Right kidney (tissue), 1 donor: ENCODE measurements at regions not wholly inside any gene's neighbourhood (a gene's known extent, or its start where the extent isn't known, plus 50 kb on each side); places are given as distances from the start of the nearest gene placed in this dataset.
"Not testable (repeated sequence)": the region's sequence is repeated elsewhere in the genome, so short reads cannot be mapped to it uniquely, and the experiment has no call there.

Experiments used
- DNase-seq: peaks from one replicate; pipeline ENCODE4 v3.0.0-alpha.2; 2016

DNA sequence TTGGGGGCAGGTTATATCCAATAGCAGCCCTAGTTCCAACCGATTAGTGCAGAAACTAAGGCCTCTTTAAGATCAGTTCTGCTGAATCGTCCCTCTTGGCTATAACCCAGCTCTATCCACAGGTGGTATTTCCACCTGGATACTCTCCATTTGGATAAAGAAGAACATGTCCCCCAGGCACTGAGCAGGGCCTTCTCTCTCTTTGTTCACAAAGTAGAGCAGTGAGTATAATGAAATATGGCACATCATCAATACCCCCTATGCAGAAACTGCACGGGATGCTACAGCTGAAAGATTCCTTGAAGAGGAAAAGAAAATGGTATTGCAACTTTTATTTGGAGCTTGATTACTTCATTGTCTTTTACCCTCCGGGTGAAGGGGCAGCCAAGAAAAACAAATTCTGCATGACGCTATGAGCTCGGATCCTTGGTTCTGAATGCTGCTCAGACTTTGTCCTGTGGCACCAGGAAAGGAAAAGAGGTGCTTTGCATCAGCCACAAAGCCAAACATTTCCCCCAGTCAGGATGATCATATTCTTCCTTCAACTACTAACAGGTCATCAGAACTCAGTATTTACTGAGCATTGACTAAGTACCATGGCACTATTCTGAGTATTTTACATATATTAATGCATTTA, 399.7 kb downstream of the NPIPA8 start:
- no peak for DNase-seq

- no peak for DNase-seq
Measured at GRCh38 chr16:17930280-17930679, 406.3 kb downstream of the NPIPA8 start.

GRCh38 chr16:17926866-17927399, 409.6 kb downstream of the NPIPA8 start:
- no peak for DNase-seq

GRCh38 chr16:17926461-17926860, 410.1 kb downstream of the NPIPA8 start:
- no peak for DNase-seq

DNA sequence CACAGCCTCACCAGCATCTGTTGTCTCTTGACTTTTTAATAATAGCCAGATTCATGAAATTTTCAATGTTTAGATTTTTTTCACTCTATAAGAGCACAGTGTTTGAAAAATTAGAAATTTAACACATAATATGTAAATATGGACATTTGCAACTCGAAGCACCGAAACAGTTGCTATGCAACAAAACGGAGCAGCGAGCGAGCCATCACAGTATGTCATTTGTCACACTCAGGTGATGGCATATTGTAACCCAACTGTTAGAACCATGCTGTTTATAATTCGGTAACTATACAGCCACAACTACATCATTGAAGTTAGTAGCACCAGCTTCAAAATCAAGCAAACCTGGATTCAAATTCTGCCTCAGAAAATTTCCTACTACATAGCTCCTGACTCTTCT, 410.8 kb downstream of the NPIPA8 start:
- no peak for DNase-seq

DNA sequence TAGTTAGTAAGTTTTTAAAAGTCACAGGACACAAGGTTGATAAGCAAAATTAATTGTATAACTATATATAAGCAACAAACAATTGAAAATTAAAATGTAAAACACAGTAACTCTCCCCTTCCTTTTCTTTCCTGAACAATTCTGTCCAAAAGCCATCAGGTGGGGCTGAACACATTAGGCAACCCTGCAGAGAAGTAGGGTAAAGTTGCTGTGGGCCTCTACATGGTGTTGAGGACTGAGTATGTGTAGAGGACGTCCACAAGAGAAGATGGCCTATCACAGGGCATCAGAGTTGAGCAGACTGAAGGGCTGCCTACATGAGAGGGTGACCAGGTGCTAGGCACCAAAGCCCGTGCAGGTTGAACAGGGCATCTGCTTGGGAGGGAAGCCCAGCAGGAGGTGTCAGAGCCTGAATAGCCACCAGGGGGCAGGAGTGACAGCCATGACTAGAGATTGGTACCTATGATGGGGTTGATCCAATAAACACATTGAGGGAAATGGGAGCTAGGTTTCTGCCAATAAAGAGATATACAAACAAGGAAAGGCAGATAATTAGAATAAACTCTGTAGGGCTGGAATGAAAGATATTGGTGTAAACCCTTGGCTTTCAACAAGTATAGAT, 415.1 kb downstream of the NPIPA8 start:
- DNase-seq: no peak

GRCh38 chr16:17917316-17918019, 419.1 kb downstream of the NPIPA8 start:
- no peak for DNase-seq

DNA sequence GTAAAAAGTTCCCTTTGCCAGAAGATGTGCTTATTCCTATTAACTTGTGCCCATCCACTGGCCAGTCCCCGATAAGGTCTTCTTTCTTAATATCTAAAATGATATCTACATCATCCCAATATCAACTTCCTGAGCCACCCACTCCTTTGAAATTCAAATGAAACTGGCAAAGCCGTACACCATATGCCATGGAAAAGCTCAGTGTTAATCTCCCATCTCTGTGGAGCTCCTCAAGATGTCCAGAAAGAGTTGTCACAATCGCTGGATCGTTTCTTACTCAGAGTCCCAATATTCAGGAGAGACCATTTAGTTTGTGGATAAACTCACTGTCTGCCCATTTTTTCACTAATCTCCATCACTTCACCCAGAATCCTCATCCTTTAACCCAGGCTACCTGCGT, 420.7 kb downstream of the NPIPA8 start:
- DNase-seq: no peak

GRCh38 chr16:17914168-17914567, 422.4 kb downstream of the NPIPA8 start:
- no peak for DNase-seq

GRCh38 chr16:17911578-17911977, 425.0 kb downstream of the NPIPA8 start:
- DNase-seq: not testable (repeated sequence)

DNA sequence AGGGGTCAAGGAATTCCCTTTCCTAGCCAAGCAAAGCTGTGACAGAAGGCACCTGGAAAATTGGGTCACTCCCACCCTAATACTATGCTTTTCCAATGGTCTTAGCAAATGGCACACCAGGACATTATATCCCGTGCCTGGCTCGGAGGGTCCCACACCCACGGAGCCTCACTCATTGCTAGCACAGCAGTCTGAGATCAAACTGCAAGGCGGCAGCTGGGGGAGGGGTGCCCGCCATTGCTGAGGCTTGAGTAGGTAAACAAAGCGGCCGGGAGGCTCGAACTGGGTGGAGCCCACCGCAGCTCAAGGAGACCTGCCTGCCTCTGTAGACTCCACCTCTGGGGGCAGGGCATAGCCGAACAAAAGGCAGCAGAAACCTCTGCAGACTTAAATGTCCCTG, 429.9 kb downstream of the NPIPA8 start:
- not testable (repeated sequence) for DNase-seq

DNA sequence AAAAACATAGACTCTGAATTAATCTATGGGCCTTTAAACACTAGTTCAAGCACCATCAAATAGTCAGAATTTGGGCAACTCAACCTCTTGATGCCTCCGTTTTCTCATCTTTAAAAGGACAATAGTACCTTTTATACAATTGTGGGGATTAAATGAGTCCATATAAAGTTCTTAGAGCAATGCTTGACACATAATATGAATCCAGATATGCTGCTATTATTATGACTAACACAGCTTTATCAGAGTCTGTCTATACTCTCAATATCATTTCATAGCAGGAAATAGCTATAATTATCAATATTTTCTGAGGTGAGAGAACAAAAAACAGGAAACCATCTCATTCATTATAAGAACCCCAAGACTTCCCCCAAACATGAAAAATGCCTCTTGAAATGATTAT, 430.5 kb upstream of the XYLT1 start:
- no peak for DNase-seq

- no peak for DNase-seq
Measured at GRCh38 chr16:17899141-17899540, 428.4 kb upstream of the XYLT1 start.

DNA sequence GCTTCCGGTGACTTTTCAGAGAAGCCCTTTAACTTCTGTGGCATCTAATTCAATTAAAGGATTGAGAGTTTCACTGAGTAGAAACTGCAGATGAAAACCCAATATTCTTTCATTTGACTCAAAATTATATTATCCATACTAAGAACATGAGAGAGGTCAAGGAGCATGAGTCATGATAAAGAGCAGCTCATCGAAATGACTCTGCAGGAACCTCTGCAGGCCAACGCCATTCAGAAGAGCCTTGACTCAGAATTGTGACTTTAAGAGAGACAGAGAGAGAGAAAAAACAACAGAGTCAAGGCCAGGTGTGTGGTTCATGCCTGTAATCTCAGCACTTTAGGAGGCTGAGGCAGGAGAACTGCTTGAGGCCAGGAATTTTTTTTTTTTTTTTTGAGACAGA, 417.2 kb upstream of the XYLT1 start:
- DNase-seq: no peak

DNA sequence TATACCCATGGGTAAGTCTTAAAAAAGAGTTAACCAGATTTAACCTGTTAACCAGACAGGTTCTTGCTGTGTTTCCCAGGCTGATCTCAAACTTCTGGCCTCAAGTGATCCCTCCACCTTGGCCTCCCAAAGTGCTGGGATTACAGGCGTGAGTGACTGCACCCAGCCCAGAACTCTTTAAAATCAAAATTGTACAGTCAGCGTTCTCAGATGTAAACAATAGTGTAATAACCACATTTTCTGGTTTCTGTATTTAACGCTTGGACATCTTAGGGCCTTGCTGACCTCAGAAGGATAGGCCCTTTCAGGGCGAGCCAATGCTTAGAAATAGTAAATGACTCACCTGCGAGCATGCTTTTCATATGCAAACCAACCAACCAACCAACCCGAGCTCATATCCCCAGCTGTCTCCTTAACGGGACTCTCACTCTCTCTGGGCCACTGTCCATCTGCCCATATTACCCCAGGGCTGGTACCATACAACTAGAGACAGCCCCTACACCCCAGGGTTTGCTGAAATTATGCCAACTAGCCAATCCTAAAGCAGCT, 415.0 kb upstream of the XYLT1 start:
- no peak for DNase-seq

DNA sequence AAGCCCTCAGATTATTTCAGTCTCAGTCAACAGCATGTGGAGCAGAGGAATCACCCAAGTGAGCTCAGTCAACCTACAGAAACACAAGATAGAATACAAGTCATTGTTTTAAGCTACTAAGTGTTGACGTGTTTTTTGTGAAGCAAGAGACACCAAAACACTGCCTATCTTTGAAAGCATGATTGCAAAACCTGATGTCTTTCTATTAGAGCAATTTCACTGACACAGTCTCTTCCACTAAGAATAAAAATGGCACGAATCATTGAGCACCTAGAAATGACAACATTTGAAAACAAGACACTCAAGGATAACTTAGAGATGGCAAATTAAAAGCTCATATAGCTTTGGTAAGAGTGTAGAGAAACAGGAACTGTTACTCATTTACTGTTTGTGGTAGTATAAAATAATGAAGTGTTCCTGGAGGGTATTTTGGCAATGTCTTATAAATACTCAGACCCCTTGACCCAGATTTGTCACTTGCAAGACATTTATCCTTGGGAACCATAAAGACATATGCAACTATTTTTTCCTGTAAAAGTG, 407.1 kb upstream of the XYLT1 start:
- DNase-seq: no peak

GRCh38 chr16:17866996-17867395, 396.2 kb upstream of the XYLT1 start:
- DNase-seq: no peak

DNA sequence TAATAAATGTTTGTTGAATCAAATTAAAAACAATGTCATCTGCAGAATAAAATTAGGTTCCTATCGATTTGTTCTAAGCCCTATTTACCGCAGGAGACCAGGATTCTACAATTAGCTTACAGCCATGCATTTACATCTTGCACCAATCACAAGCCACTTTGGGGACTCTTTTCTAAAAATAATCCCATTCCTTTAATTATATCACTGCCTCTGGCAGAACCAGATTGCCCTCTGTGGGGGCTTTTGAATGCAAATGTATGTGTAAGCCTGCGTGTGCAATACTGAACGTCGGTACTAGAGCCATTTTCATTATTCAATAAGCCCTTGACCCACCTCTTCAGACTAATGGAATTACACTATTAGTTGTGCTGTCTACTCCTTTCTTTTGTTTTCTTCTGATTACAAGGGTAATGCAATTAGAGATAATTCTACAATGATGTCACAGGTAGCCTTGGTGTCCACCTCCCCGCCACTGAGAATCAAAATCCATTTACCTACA, 391.3 kb upstream of the XYLT1 start:
- DNase-seq: no peak

- no peak for DNase-seq
Measured at GRCh38 chr16:17858061-17858460, 387.3 kb upstream of the XYLT1 start.

DNA sequence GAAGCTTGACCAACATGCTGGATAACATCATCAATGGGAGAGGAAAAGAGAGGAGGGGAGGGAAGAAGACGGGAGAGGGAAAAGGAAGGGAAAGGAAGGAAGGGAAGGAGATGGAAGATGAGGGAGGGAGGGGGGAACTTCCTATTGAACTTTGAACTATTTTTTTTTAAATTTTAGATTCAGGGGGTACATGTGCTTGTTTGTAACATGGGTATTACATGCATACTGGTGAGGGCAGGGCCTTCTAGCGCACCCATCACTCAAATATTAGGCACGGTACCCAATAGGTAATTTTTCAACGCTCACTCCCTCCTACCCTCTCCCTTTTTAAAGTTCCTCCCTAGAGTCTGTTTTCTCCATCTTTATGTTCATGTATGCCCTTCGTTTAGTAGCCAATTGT, 383.2 kb upstream of the XYLT1 start:
- DNase-seq: no peak

- DNase-seq: no peak
Measured at GRCh38 chr16:17852977-17853702, 382.4 kb upstream of the XYLT1 start.

- no peak for DNase-seq
Measured at GRCh38 chr16:17850581-17851250, 380.0 kb upstream of the XYLT1 start.
